ENCODE measurements at regions not wholly inside any gene's neighbourhood (a gene's known extent, or its start where the extent isn't known, plus 50 kb on each side); places are given as distances from the start of the nearest gene placed in this dataset.
A peak's percentile ranks its signal among the peaks of the same experiment; 100 is the strongest.

GRCh38 chr15:96023081-96023480 lies 307.4 kb upstream of the NR2F2 start:
- no peak overlapping the region for H3K4me3 ChIP-seq
- 0 out of 2 replicates have a peak, but pooled peaks cover 5% of the 10 kb centered on the region for H3K9me3 ChIP-seq (replicated peaks)
- no peaks in the 10 kb centered on the region for H3K27me3 ChIP-seq
- no peak overlapping the region for H3K27ac ChIP-seq
- no peak for DNase-seq
- H3K36me3 ChIP-seq, result no peaks in the 10 kb centered on the region
- H3K4me1 ChIP-seq, result no peaks in the 10 kb centered on the region

- no peak for DNase-seq
- H3K4me3 ChIP-seq, result no peak overlapping the region
- H3K9me3 ChIP-seq (replicated peaks), result 0 out of 2 replicates have a peak, but pooled peaks cover 5% of the 10 kb centered on the region
- H3K4me1 ChIP-seq, result no peaks in the 10 kb centered on the region
- H3K27ac ChIP-seq, result no peak overlapping the region
- H3K36me3 ChIP-seq, result no peaks in the 10 kb centered on the region
- no peaks in the 10 kb centered on the region for H3K27me3 ChIP-seq
These were observed 303.0 kb upstream of the NR2F2 start for GRCh38 chr15:96027501-96027900.

GRCh38 chr15:96028620-96029019 lies 301.9 kb upstream of the NR2F2 start:
- H3K4me1 ChIP-seq, result no peaks in the 10 kb centered on the region
- no peaks in the 10 kb centered on the region for H3K36me3 ChIP-seq
- no peaks in the 10 kb centered on the region for H3K27me3 ChIP-seq
- no peak for DNase-seq
- H3K9me3 ChIP-seq (replicated peaks), result no peaks in the 10 kb centered on the region
- no peak overlapping the region for H3K4me3 ChIP-seq
- H3K27ac ChIP-seq, result no peak overlapping the region

GRCh38 chr15:96029172-96029571 lies 301.3 kb upstream of the NR2F2 start:
- no peak for DNase-seq
- Histone ChIP-seq H3K4me3 (no peak overlapping the region), H3K4me1 (no peaks in the 10 kb centered on the region), H3K27ac (no peak overlapping the region), H3K36me3 (no peaks in the 10 kb centered on the region), H3K27me3 (no peaks in the 10 kb centered on the region), H3K9me3 (replicated peaks) (no peaks in the 10 kb centered on the region)

GRCh38 chr15:96031426-96032110 lies 298.9 kb upstream of the NR2F2 start:
- Histone ChIP-seq H3K27ac (no peak overlapping the region), H3K9me3 (replicated peaks) (no peaks in the 10 kb centered on the region), H3K4me1 (peaks cover 4% of the 10 kb centered on the region), H3K36me3 (no peaks in the 10 kb centered on the region), H3K27me3 (no peaks in the 10 kb centered on the region), H3K4me3 (no peak overlapping the region)
- no peak for DNase-seq

- Histone ChIP-seq H3K4me1 (peaks cover 16% of the 10 kb centered on the region), H3K27me3 (no peaks in the 10 kb centered on the region), H3K9me3 (replicated peaks) (no peaks in the 10 kb centered on the region), H3K27ac (no peak overlapping the region), H3K4me3 (no peak overlapping the region), H3K36me3 (no peaks in the 10 kb centered on the region)
- DNase-seq, result no peak
These were observed 295.4 kb upstream of the NR2F2 start for GRCh38 chr15:96035091-96035490.

GRCh38 chr15:96035635-96036034 lies 294.9 kb upstream of the NR2F2 start:
- H3K4me3 ChIP-seq, result no peak overlapping the region
- no peaks in the 10 kb centered on the region for H3K9me3 ChIP-seq (replicated peaks)
- H3K4me1 ChIP-seq, result peaks cover 16% of the 10 kb centered on the region
- no peaks in the 10 kb centered on the region for H3K27me3 ChIP-seq
- DNase-seq, result no peak
- H3K27ac ChIP-seq, result no peak overlapping the region
- H3K36me3 ChIP-seq, result no peaks in the 10 kb centered on the region

- DNase-seq, result peak in 1 of 2 experiments; percentile 53
These were observed 292.9 kb upstream of the NR2F2 start for GRCh38 chr15:96037584-96037983.

GRCh38 chr15:96038131-96038530 lies 292.4 kb upstream of the NR2F2 start:
- peaks cover 16% of the 10 kb centered on the region for H3K4me1 ChIP-seq
- no peaks in the 10 kb centered on the region for H3K27me3 ChIP-seq
- H3K27ac ChIP-seq, result no peak overlapping the region
- no peak overlapping the region for H3K4me3 ChIP-seq
- H3K36me3 ChIP-seq, result no peaks in the 10 kb centered on the region
- H3K9me3 ChIP-seq (replicated peaks), result no peaks in the 10 kb centered on the region
- DNase-seq, result no peak

More at GRCh38 chr15:96037584-96037983, 292.9 kb upstream of the NR2F2 start:
- Histone ChIP-seq H3K36me3 (no peaks in the 10 kb centered on the region), H3K27me3 (no peaks in the 10 kb centered on the region), H3K9me3 (replicated peaks) (no peaks in the 10 kb centered on the region), H3K27ac (no peak overlapping the region), H3K4me1 (peaks cover 16% of the 10 kb centered on the region), H3K4me3 (no peak overlapping the region)

GRCh38 chr15:96038650-96039049 lies 291.9 kb upstream of the NR2F2 start:
- Histone ChIP-seq H3K27me3 (no peaks in the 10 kb centered on the region), H3K4me1 (peaks cover 16% of the 10 kb centered on the region), H3K9me3 (replicated peaks) (no peaks in the 10 kb centered on the region), H3K4me3 (no peak overlapping the region), H3K27ac (no peak overlapping the region), H3K36me3 (no peaks in the 10 kb centered on the region)
- DNase-seq, result no peak

GRCh38 chr15:96041982-96042733 lies 288.3 kb upstream of the NR2F2 start:
- no peaks in the 10 kb centered on the region for H3K36me3 ChIP-seq
- peaks cover 8% of the 10 kb centered on the region for H3K4me1 ChIP-seq
- no peak overlapping the region for H3K27ac ChIP-seq
- no peak for DNase-seq
- no peaks in the 10 kb centered on the region for H3K27me3 ChIP-seq
- no peak overlapping the region for H3K4me3 ChIP-seq
- no peaks in the 10 kb centered on the region for H3K9me3 ChIP-seq (replicated peaks)

GRCh38 chr15:96042734-96043224 lies 287.7 kb upstream of the NR2F2 start:
- DNase-seq, result no peak
- H3K27me3 ChIP-seq, result no peaks in the 10 kb centered on the region
- no peak overlapping the region for H3K27ac ChIP-seq
- no peak overlapping the region for H3K4me3 ChIP-seq
- no peaks in the 10 kb centered on the region for H3K9me3 ChIP-seq (replicated peaks)
- no peaks in the 10 kb centered on the region for H3K36me3 ChIP-seq
- H3K4me1 ChIP-seq, result peaks cover 2% of the 10 kb centered on the region

GRCh38 chr15:96043591-96044171 lies 286.8 kb upstream of the NR2F2 start:
- DNase-seq, result no peak
- no peaks in the 10 kb centered on the region for H3K27me3 ChIP-seq
- no peak overlapping the region for H3K27ac ChIP-seq
- no peaks in the 10 kb centered on the region for H3K9me3 ChIP-seq (replicated peaks)
- no peaks in the 10 kb centered on the region for H3K36me3 ChIP-seq
- no peaks in the 10 kb centered on the region for H3K4me1 ChIP-seq
- no peak overlapping the region for H3K4me3 ChIP-seq

GRCh38 chr15:96046620-96047240 lies 283.8 kb upstream of the NR2F2 start:
- no peaks in the 10 kb centered on the region for H3K36me3 ChIP-seq
- H3K27me3 ChIP-seq, result no peaks in the 10 kb centered on the region
- H3K4me1 ChIP-seq, result no peaks in the 10 kb centered on the region
- H3K4me3 ChIP-seq, result no peak overlapping the region
- no peak for DNase-seq
- H3K9me3 ChIP-seq (replicated peaks), result no peaks in the 10 kb centered on the region
- no peak overlapping the region for H3K27ac ChIP-seq
